Motor neuron (in vitro differentiated cells): ENCODE measurements at regions not wholly inside any gene's neighbourhood (a gene's known extent, or its start where the extent isn't known, plus 50 kb on each side); places are given as distances from the start of the nearest gene placed in this dataset.

Source experiments
- ATAC-seq, 8 experiments: fragments of 200-7000 bp; cut with Tn5 transposase; replicated peaks in 6 of 8; 2 replicates each; pipeline ENCODE4 v1.8.0; 2021; ENCODE audit warnings: mild to moderate bottlenecking in 8 of 8, moderate library complexity in 8 of 8
- H3K27ac ChIP-seq, 2 donors: fragments of 250-450 bp; sonication (Bioruptor Pico); 2 replicates each; pipeline ENCODE4 v1.9.0; 2021; ENCODE audit warnings: antibody characterized with exemption in 2 of 2, mild to moderate bottlenecking in 2 of 2, moderate library complexity in 1 of 2
- H3K4me1 ChIP-seq, 2 donors: fragments of 250-450 bp; sonication (Bioruptor Pico); replicated peaks in 1 of 2; 2 replicates each; pipeline ENCODE4 v1.6.1; 2021; ENCODE audit warnings: antibody characterized with exemption in 2 of 2, mild to moderate bottlenecking in 2 of 2, moderate library complexity in 1 of 2
- H3K4me3 ChIP-seq, 5 donors: fragments of 250-450 bp; sonication (Bioruptor Pico); 2 replicates each; pipeline ENCODE4 v1.9.0; 2021; ENCODE audit warnings: antibody characterized with exemption in 5 of 5, mild to moderate bottlenecking in 5 of 5, moderate library complexity in 4 of 5
- WGBS, 10 experiments: fragments of 450-650 bp; shearing (Covaris generic); methylation state at CpG; one replicate each; pipeline ENCODE4 v1.0.0; 2022; 5-methylcytosine and 5-hydroxymethylcytosine counted together
- in situ Hi-C, 9 experiments: fragments of 400-800 bp; cut with MboI; loops; one replicate each; pipeline ENCODE4 v1.15.0; 2021; ENCODE audit warnings: low sequenced_read_pairs in 9 of 9, low pct_unique_long_range_greater_than_20kb in 2 of 9; ENCODE audit not compliant: unreplicated experiment in 9 of 9

DNA sequence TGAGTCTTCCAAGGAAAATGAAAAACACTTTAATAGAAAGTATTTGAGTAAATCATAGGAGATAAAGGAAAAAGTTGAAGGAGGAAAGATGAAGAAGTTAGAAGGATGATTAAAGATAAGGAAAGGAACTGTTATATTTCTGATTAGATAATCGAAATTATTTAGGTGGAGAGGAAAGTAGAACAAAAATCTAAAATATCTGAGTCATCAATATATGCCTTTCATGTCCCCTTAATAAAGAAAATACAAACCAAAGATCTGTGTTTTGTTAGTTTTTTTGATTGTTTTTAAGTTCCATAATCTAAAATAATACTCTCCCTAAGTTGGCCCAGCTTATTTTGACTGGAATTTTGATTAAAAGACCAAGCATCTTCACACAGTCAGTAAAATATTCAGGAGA, 412.9 kb upstream of the DDX18 start:
- Histone ChIP-seq H3K4me3 (no peak overlapping the region), H3K4me1 (peaks cover 0 to 8% of the 10 kb centered on the region in 2 donors), H3K27ac (no peak overlapping the region)
- WGBS, 10 experiments = 0 to 85% (median 45%) methylated on average over 1 of the region's 1 CpG
- ATAC-seq = no peak
- in situ Hi-C loops = no loop called here

DNA sequence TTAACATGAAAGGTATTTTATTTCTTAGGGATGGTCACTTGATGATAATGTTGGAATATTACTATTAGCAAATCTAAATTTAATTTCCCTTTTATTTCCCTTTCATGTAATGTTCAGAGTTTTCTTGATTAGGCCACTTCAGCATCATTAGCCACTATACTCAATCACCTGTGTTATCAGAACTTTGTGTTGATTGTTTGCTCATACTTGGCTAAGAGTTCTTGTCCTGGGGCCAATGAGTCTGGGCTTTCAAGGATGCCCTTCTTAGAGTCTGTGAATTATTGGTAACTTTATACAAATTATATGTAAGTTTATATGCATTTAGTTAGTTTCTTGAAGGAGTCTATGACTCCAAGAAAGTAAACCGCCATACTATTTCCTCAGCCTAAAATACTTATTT, 408.0 kb upstream of the DDX18 start:
- no peak overlapping the region for H3K4me3 ChIP-seq
- H3K4me1 ChIP-seq = peaks cover 0 to 4% of the 10 kb centered on the region in 2 donors
- in situ Hi-C loops = no loop called here
- H3K27ac ChIP-seq = no peak overlapping the region
- WGBS, 10 experiments = 40 to 100% (median 82%) methylated on average over 1 of the region's 1 CpG; no CpG with 5 or more reads in 2 of the 10 experiments
- no peak for ATAC-seq

DNA sequence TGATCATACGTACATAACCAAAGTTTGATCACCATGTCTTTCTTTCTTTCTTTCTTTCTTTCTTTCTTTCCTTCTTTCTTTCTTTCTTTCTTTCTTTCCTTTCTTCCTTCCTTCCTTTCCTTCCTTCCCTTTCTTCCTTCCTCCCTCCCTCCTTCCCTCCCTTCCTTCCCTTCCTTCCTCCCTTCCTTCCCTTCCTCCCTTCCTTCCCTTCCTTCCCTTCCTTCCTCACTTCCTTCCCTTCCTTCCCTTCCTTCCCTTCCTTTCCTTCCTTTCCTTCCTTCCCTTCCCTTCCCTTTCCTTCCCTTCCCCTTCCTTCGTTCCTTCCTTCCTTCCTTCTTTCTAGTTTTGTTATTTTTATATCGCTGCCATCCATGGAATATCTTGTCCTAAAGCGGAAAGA, 406.7 kb upstream of the DDX18 start:
- in situ Hi-C loops = no loop called here
- no peak overlapping the region for H3K27ac ChIP-seq
- 11 to 100% (median 72%) methylated on average over 1 to 4 of the region's 4 CpGs for WGBS, 10 experiments
- H3K4me3 ChIP-seq = no peak overlapping the region
- ATAC-seq = no peak
- no peaks in the 10 kb centered on the region for H3K4me1 ChIP-seq

DNA sequence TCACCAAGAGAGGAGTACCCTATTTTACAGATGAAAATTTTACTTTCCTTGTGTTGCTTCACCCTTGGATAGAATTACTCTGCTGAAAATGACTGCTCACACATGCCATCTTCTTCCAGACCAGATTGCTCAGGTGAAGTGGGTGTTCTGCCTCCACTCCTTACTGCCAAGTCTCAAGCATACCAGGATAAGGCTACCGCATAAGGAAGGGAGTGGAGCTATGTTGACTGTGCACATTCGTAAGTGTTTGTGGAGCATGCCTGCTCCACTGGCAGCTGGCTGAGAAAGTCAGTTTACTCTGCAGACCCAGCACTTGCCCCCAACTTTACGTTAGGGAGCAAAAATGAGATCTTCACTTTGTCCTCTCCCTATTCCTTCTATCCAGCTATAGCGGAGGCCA, 405.0 kb upstream of the DDX18 start:
- H3K27ac ChIP-seq = no peak overlapping the region
- 0 to 100% (median 96%) methylated on average over 1 to 4 of the region's 4 CpGs; no CpG with 5 or more reads in 4 of the 10 experiments for WGBS, 10 experiments
- ATAC-seq = no peak
- H3K4me1 ChIP-seq = no peaks in the 10 kb centered on the region
- in situ Hi-C loops = no loop called here
- H3K4me3 ChIP-seq = no peak overlapping the region

DNA sequence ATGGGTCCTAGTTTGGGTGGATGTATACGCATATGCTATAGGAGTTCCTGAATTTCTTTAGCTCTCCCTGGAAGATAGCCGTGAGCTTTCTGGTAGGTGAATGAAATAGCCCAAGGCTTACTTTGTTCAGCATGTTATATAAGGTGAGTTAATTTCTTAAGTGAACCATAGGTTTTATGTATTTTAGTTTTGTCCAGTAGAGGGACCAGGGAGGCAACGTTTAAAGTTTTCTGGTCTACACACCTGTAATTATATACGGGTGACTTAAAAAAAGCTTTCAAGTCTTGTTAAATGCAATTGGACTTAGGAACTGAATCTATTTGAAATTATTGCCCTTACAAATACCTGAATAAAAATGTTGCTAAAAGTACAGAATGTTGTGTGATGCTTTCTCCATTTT, 402.5 kb upstream of the DDX18 start:
- WGBS, 10 experiments = 0 to 94% (median 40%) methylated on average over 1 to 4 of the region's 4 CpGs
- no peaks in the 10 kb centered on the region for H3K4me1 ChIP-seq
- no peak overlapping the region for H3K27ac ChIP-seq
- ATAC-seq = no peak
- no peak overlapping the region for H3K4me3 ChIP-seq
- in situ Hi-C loops = no loop called here

DNA sequence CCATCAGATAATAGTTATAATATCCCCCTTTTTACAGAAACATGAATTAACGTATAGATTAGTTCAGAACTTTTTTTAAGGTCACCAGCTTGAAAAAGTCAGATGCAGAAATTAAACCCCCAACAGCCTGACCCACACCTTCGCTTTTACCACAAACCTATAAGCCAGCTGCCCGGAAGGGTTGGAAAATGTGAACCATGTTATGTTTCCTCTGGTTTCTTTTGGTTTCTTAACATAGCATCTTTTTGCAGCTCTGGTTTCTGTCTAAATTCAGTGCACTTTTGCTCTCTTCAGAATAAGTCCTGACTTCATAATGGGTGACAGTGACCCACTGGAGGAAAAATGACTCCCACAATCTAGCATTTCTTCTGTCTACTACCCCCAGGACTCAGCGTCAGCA, 381.7 kb upstream of the DDX18 start:
- no peak overlapping the region for H3K4me3 ChIP-seq
- in situ Hi-C loops = no loop called here
- peak in 1 of 8 experiments; percentile 44 for ATAC-seq
- 0 to 100% (median 90%) methylated on average over 1 to 4 of the region's 4 CpGs for WGBS, 10 experiments
- no peak overlapping the region for H3K27ac ChIP-seq
- peaks cover 0 to 4% of the 10 kb centered on the region in 2 donors for H3K4me1 ChIP-seq

DNA sequence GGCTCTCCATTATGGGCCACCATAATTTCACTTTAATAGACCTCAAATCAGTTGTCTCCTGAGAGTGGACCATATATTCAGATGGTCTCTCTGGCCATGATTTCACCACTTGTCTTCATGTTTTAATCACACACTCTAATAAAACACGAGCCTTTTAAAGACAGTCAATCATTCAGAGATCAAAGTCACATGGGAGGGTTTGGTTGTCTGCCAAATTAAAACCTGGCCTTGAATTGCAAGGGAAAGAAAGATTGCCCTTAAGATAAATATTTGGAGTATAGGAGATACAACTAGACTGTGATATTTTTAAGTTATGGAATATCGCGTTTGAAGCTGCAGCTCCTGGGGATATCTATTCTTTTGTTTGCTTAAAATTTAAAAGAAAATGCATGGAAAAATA, 377.8 kb upstream of the DDX18 start:
- H3K4me1 ChIP-seq = peaks cover 0 to 4% of the 10 kb centered on the region in 2 donors
- peak in 1 of 8 experiments; percentile 38 for ATAC-seq
- in situ Hi-C loops = no loop called here
- H3K27ac ChIP-seq = no peak overlapping the region
- no peak overlapping the region for H3K4me3 ChIP-seq
- 0 to 94% (median 66%) methylated on average over 2 to 3 of the region's 3 CpGs; no CpG with 5 or more reads in 1 of the 10 experiments for WGBS, 10 experiments

DNA sequence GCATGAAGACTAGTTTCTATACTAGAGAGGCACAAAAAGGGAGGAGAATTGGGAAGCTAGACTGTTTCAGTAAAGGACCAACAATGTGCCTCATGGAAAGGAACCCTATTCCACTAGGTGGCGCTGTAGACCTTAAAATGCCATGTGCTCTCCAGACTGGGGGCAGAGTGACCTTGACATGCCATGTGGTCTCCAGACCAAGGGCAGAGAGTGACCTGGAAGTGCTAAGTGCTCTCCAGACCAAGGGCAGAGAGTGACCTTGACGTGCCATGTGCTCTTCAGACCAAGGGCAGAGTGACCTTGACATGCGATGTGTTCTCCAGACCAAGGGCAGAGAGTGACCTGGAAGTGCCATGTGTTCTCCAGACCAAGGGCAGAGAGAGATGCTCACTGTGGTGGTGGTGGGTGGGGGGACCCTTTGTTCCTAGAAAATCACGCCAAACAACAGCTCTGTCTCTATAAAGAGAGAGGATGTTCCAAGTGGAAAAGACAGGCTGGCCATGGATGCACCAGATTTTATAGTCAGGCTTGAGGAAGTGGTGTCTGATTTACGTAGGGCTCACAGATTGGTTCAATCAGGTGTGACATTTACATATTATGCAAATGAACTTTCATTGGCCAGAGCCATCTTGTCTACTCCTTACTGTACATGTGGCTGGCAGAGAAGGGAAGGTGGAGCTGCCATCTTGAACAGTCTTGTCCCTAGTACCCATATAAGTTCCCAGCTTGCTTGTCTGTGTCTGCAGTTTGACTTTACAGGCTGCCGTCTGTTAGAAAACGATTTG, 344.0 kb upstream of the DDX18 start:
- ATAC-seq = peak in 4 of 8 experiments; percentile 24 to 90 (median 88)
- H3K4me3 ChIP-seq = no peak overlapping the region
- WGBS, 10 experiments = 10 to 92% (median 83%) methylated on average over 2 to 6 of the region's 7 CpGs; no CpG with 5 or more reads in 1 of the 10 experiments
- H3K4me1 ChIP-seq = no peaks in the 10 kb centered on the region
- H3K27ac ChIP-seq = no peak overlapping the region
- in situ Hi-C loops = loop anchor here in 2 of 9 experiments (25.0 kb wide), 2 partner anchors 292 to 317 kb away; no protein-coding TSS in a partner anchor

DNA sequence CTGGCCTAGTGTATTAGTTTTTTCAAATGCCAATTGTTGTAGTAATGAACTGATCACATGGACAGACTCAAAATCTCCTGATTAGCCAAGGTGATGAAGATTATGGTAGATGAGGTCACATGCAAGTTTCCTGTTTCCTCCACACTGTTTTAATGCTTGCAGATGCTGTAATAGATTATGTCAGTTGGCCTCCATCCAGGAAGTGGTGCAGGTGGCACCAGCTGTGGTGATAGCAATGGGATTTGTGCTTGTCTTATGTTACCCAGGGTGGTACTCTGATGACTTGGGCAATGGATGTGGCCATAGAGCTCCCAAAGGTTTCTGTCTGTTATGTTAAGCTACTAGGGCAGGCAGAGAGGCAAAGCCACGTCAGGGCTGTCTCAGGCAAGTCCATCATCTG, 332.9 kb upstream of the DDX18 start:
- 33 to 100% (median 100%) methylated on average over 1 of the region's 1 CpG; no CpG with 5 or more reads in 7 of the 10 experiments for WGBS, 10 experiments
- no peak overlapping the region for H3K27ac ChIP-seq
- in situ Hi-C loops = no loop called here
- H3K4me1 ChIP-seq = no peaks in the 10 kb centered on the region
- no peak overlapping the region for H3K4me3 ChIP-seq
- no peak for ATAC-seq

DNA sequence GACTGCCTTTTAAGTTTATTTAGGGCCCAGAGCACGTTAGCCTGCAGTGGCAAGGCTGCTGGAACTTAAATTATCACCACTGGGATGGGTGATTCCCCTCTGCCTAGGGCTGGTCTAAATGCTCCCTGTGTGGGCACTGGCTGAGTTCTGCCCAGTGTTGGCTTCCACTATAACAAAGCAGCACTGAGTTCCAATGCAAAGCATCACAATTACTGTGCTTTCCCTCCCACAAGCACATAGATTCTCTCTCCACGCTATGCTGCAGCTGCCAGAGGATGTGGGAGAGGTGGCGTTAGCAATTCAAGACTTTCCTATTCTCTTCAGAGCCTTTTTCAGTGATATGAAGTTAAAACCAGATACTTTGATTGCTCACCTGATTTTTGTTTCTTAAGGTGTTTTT, 328.9 kb upstream of the DDX18 start:
- H3K27ac ChIP-seq = no peak overlapping the region
- peaks cover 0 to under 1% of the 10 kb centered on the region in 2 donors for H3K4me1 ChIP-seq
- no peak for ATAC-seq
- 0 to 96% (median 87%) methylated on average over 2 to 3 of the region's 3 CpGs; no CpG with 5 or more reads in 5 of the 10 experiments for WGBS, 10 experiments
- no peak overlapping the region for H3K4me3 ChIP-seq
- in situ Hi-C loops = no loop called here

DNA sequence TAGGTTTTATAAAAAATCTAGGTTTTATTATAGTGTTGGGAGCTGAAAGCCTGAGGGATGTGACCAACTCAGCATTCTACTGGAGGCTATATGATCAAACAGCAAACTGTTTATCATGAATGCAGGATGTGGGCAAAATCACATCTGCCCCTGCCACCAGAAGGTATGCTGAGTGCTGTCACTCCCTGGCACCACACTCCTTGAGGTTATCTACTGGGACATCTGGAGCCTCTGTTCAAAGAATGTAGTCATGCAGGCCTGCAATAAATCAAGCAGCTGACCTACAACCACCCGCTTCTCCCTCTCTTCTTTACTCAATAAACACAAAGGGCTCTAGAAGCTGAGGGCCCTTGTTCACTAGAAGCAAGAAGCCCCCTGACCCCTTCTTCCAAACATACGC, 328.4 kb upstream of the DDX18 start:
- H3K4me1 ChIP-seq = peaks cover 0 to 5% of the 10 kb centered on the region in 2 donors
- ATAC-seq = no peak
- 0 to 100% (median 51%) methylated on average over 1 to 2 of the region's 2 CpGs; no CpG with 5 or more reads in 2 of the 10 experiments for WGBS, 10 experiments
- in situ Hi-C loops = no loop called here
- H3K4me3 ChIP-seq = no peak overlapping the region
- H3K27ac ChIP-seq = no peak overlapping the region

DNA sequence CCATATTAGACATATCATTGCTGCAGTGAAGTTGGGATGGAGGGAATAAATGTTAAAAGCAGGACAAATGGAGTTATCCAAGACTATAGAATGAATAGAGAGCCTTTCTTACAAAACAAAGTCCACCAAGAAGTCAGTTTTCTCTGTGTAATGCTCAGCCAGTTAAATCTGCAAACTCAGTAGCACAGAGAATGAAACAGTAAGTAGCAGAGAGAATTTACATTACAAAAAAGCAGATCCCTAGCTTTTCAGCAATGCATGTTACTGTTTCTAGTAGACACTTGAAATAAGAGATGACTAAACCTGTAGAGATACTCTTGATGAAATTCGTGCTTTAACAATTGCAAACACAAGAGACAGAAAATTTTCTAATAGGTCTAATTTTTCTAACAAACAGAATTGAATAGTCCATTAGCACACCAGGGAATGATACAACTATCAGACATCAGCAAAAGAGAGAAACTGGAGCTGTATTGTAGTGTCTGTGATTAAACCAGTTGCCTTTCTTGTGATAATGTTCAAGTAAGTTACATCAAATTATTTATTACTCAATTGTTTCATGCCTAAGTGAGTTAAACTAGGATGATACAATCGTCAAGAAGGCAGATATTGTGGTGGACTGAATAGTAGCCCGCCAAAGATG, 322.2 kb upstream of the DDX18 start:
- Histone ChIP-seq H3K4me1 (peaks cover 0 to 13% of the 10 kb centered on the region in 2 donors), H3K27ac (no peak overlapping the region), H3K4me3 (no peak overlapping the region)
- WGBS, 10 experiments = 0 to 100% (median 52%) methylated on average over 1 to 3 of the region's 3 CpGs
- in situ Hi-C loops = no loop called here
- peak in 5 of 8 experiments; percentile 59 to 87 (median 81) for ATAC-seq

DNA sequence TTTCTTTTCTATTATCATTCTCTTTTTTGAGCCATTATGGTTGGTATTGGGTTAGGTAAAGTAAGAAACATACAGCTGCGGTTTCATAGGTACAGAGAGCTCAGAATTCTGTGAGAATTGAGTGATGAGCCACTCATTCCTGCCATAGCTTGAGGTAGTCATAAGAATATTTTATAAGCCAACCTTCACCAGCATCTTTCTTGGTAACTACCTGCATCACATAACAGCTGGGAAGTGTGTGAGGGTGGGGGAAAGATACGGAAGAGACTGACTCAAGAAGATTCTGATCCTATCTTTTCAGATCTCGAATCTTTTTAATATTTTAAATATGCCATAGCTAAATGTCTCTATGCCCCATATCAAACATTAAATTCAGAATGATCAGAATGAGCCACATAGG, 313.8 kb upstream of the DDX18 start:
- 0 to 96% (median 83%) methylated on average over 1 to 3 of the region's 3 CpGs; no CpG with 5 or more reads in 1 of the 10 experiments for WGBS, 10 experiments
- no peak overlapping the region for H3K4me3 ChIP-seq
- ATAC-seq = no peak
- in situ Hi-C loops = no loop called here
- no peak overlapping the region for H3K27ac ChIP-seq
- H3K4me1 ChIP-seq = peaks cover 2 to 17% of the 10 kb centered on the region in 2 donors
